ENCODE measurements at regions not wholly inside any gene's neighbourhood (a gene's known extent, or its start where the extent isn't known, plus 50 kb on each side); places are given as distances from the start of the nearest gene placed in this dataset.
"Not testable (repeated sequence)": the region's sequence is repeated elsewhere in the genome, so short reads cannot be mapped to it uniquely, and the experiment has no call there.

DNA sequence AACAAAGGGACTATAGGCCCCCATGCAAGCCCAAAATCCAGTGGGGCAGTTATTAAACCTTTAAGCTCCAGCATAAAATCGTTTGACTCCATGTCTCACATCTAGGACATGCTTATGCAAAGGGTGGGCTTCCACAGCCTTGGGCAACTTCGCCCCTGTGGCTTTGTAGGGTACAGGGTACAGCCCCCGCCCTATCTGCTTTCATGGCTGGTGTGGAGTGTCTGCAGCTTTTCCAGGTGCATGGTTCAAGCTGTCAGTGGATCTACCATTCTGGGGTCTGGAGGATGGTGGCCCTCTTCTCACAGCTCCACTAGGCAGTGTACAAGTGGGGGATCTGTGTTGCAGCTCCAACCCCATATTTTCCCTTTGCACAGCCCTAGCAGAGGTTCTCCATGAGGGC lies 559.8 kb upstream of the TECRL start:
- no peak for DNase-seq (ENCODE audit: low read depth, low spot score)

DNA sequence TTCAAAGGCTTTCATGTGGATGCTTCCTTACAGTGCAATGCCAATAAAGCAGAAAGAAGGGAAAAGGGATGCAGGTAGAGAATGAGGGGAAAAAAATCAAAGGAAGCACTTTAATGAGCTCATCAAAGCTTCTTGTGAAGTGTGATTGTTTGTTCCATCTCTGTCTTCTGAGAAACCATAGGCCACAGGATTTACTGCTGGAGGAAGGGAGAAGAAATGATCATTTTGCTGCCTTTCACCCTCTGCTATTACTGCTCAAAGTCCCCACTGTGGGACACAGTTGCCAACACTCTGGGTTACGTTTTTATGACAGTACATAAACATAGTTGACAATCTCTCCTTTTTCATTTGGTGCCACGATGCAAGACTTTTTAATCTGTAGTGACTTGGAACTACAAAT lies 558.0 kb upstream of the TECRL start:
- DNase-seq (ENCODE audit: low read depth, low spot score): no peak

DNA sequence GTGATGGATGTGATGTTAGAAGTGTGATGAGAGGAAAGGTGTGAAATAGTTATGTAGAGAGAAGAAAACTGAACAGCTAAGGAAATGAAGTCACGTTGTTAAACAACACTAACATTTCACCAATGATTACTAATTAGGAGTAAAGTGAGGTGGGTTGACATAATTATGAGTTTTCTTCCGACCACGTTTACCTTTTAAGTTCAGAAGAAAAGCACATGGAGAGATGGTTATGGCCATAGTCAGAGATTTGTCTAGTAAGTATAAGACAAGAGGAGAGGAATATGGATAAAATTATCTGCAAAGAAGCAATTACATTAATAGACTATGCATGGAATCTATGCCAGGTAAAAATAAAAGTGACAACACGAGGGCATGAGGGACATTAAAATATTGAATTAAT lies 551.3 kb upstream of the TECRL start:
- no peak for DNase-seq (ENCODE audit: low read depth, low spot score)

DNA sequence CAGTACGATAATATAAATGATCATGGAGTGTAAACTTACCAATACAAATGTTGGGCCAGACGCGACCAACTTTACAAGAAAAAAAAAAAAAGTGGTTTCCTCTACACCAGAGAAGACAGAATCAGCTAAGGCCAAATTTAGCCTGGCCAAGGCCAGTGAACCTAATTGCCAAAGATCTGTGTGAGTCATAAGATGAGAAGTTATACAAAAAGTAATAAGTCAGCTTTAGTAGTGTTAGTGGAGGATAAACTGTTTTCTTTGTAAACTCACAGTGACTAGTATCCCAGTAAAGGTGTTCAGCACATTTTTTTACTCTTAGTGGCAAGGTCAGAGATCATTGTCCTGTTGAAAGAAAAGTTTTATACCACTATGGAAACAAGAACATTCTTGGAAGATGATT lies 531.4 kb upstream of the TECRL start:
- DNase-seq (ENCODE audit: low read depth, low spot score): no peak

DNA sequence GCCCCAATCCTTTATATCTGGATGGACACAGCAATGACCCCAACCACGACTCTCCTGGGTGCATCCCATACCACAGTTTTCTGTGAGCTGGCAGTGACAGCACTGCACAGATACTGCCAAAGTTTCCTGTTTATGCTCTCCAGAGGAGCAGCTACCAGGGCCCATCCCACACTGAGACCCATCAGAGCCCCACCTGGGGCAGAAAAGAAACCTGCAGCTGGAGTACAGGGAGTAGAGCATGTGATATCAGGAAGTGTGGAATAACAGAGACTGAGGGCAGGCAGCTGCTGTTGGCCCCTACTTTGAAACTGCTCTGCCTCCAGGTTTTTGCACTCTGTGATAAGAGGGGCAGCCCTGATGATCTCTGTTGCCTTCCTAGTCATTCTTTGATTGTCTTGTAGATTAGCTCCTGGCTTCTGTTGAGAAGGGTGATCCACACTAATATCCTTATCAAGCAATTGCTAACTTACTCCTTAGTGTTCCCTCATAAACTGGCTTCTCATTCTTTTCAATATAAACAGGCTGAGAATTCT lies 526.3 kb upstream of the TECRL start:
- DNase-seq (ENCODE audit: low read depth, low spot score): no peak

DNA sequence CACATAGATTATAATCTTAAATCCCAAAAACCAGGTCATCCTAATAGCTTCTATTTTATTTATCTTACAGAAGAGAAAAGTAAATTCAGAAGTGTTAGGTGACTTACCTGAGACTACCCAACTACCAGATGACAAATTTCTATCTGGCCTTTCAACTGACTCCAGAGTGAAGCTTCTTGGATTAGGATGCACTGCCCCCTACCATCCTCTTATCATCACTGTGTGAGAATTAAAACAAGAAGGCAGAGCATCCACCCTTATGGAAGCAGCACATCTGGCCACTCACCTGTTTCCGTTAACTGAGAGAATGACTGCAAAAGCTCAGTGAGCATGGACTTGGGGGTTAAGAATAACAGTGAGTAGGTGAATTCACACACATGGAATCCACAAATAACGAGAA lies 502.6 kb upstream of the TECRL start:
- no peak for DNase-seq (ENCODE audit: low read depth, low spot score)

DNA sequence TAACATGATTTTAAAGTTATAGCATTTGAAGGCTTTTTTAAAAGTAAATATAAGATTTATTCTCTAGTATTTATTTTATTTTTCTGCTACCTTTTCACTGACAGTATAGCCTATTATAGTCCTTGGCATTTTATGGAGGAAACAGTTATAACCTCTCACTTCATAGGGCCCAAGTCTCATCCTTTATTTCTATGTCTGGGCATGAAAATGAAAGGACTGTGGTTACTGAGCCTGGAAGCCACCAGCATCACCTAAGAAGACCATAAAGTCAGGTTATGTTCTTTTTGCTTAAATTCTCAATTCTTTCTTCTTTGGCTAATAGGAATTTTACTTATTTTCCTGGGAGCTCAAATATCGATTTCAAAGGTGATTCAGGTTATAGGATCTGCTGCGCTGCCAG lies 494.7 kb upstream of the TECRL start:
- DNase-seq (ENCODE audit: low read depth, low spot score): no peak

DNA sequence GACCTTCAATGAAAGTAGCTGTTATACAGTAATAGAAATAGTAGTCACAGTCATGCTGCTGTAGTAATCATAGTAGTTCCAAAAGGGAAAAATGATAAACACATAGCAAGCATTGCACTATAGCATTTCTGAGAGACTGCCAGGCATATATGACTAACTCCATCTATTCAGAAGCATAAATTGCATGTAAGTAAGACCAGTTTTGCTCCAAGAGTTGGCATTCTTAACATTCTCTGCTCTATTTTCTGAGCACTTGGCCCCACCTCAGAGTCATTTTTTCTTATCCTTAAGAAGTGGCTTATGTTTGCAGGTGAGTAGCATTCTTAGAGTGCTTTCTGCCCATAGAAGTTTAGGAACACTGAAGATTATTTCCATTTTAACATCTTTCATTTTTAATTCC lies 490.3 kb upstream of the TECRL start:
- no peak for DNase-seq (ENCODE audit: low read depth, low spot score)

DNA sequence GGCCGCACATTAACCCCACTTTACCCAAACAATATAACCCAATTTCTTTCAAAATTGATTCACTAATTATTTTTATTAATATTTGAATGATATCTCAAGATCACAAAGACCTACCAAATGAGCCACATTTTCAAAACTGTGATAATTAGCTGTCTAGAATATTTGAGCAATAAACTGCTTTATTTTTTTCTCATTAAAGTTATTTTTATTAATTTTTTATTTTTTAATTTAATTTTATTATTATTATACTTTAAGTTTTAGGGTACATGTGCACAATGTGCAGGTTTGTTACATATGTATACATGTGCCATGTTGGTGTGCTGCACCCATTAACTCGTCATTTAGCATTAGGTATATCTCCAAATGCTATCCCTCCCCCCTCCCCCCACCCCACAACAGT lies 489.8 kb upstream of the TECRL start:
- DNase-seq (ENCODE audit: low read depth, low spot score): not testable (repeated sequence)

DNA sequence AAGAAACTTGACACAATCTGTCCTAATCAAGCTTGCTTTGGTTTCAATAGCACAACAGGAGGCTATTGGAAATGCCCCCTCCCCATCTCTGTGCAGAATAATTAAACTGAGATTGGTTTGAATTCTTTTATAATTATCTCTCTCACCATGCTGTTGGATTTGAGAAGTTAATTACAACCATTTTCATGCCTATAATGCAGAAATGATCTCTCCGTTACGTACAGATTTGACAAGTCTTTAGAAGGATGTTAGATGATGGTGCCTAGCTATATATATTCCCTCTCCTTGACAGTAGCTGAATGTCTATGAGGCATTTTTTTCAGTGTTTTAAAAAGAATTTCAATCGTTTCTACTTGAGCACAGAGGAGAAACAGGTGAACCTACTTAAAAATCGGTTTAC lies 488.4 kb upstream of the TECRL start:
- no peak for DNase-seq (ENCODE audit: low read depth, low spot score)

DNA sequence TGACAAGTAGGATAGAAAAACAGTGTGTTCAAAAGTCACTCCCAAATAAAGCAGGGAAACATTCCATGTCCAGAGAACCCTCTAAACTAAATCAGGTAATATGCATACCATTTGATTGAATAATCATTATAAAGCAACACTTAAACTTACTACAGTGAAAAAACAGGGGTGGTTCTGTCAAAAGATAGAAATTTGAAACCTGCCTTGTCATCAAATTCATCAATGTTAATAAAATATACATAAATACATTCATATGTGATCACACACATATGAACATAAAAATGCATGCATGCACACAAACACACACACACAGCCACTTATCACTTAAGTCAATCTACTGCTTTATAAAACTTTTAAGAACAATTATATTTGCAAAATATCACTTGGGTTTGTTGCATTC lies 485.8 kb upstream of the TECRL start:
- DNase-seq (ENCODE audit: low read depth, low spot score): no peak

DNA sequence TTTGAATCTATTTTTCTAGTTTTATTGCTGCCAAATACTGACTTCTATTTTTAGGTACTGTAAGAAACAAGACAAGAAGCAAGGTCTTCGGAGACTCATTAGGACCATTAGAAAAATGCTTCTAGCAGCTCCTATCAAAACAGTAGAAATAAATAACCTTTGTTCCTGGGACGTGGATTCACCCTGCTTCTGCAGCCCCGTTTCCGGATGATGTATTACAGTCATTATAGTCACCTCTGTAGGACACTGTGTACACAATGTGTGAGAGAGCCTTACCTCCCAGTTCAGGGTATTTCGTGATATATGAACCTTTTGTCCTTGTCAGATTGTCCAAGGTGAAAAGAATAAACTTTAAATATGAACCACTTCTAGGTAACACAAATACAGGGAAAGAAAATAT lies 484.0 kb upstream of the TECRL start:
- no peak for DNase-seq (ENCODE audit: low read depth, low spot score)

DNA sequence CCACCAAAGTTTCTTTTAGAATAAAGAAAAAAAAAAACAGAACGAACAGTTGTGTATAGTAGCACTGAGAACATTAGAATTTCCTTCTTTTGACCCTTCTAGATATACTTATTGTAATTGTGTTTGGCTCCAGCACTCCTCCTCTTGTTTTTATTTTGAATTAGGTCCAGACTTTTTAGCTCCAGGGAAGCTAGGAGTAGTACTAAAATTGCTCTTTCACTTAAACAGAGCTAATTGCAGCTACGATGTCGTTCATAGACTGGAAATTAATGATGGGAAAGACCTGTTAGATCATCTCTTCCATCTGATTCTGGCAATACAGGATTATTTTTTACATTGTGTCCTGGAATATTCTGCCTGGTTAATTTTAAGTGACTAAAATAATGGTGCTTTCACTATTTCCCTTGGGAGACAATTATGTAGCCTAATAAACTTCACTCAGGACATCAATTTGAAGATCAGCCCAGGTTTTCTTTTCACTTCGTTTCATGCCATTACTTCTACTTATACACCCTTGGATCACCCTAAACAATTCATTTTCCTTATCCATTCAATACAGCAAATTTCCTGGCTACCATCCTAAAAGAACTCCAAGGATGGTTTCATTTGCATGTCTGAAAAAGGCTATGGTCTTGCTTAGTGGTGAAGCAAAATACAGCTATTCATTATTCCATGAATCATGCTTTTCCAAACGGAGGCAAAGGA lies 480.8 kb upstream of the TECRL start:
- no peak for DNase-seq (ENCODE audit: low read depth, low spot score)

DNA sequence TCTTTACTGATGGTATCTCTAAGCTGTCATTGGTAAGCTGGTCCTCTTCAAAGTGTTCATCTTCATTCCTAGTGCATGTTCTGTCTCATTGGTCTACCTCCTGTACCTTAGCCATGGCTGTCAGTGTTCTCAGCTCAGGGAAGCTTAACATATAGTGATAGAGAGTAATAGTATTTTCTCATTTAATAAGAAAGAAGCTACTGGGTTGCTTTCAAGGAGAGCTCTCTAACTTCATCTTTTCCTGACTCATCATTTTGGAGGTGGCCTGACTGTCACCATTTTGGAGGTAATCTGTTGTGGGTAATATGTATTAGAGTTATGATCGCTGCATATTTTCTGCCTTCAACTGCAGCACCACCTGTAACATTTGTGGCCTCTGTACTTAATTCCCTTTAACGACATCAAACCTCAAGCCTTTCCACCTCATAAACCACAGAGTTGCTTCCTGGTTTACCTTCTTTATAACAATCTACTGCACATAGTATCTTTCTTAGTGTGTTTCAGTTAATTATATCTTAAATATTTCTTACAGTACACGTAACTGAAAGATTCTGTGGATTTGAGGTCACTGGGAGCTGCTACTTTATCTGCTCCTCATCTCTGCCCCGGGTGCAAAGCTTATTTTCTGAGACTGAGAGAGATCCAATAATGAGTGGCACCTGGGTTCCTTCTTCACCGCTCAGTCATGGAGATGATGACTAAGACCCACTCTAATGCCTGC lies 474.0 kb upstream of the TECRL start:
- no peak for DNase-seq (ENCODE audit: low read depth, low spot score)

DNA sequence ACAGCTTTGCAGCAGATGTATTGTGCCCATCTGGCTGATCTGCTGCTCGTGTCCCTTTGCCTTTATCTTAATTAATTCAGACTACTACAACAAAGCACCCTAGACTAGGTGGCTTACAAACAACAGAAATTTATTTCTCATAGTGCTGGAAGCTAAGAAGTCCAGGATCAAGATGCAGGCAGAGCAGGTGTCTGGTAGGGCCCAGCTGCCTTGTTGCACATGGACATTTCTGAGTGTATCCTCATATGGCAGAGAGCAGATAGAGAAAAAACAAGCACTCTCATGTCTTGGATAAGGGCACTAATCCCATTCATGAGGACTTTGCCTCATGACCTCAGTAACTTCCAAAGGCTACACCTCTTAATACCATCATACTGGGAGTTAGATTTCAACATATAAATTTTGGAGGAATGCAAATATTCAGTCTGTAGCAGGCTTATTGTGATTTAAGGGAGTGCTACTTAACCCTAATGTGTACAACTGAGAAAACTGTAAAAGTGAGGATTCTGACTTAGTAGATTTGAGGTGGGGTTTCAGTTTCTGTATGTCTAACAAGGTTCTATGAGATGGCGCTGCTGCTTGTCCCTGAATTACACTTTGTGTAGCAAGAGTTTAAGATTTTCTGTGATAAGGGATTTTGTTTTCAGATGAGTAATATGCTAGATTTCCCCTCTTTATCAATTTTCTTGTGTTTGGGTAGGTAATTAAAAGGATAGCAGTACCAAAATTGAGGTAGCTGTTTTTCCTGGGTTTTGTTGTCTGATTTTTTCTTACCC lies 473.2 kb upstream of the TECRL start:
- DNase-seq (ENCODE audit: low read depth, low spot score): no peak

DNA sequence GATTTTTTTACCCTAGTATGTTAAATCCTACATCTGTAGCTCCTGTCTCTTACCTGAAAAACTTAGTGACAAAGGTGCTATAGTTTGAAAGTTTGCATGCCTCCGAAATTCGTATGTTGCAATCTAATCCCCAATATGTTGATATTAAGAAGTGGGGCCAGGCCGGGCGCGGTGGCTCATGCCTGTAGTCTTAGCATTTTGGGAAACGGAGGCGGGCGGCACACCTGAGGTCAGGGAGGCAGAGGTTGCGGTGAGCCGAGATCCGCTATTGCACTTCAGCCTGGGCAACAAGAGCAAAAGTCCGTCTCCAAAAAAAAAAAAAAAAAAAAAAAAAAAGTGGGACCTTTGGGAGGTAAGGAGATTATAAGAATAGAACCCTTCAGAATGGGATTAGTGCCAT lies 471.3 kb upstream of the TECRL start:
- no peak for DNase-seq (ENCODE audit: low read depth, low spot score)

DNA sequence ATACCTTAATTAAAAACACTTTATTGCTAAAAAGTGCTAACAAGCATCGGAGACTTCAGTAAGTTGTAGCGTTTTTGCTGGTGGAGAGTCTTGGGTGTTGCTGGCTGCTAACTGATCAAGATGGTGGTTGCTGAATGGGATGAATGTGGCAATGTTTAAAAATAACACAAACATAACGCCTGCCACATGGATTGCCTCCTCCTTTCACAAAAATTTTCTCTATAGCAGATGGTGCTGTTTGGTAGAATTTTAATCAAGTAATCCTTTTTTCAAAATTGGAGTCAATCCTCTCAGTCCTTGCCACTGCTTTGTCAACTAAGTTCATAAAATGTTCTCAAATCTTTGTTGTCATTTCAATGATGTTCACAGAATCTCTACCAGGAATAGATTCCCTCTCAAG lies 466.8 kb upstream of the TECRL start:
- no peak for DNase-seq (ENCODE audit: low read depth, low spot score)

DNA sequence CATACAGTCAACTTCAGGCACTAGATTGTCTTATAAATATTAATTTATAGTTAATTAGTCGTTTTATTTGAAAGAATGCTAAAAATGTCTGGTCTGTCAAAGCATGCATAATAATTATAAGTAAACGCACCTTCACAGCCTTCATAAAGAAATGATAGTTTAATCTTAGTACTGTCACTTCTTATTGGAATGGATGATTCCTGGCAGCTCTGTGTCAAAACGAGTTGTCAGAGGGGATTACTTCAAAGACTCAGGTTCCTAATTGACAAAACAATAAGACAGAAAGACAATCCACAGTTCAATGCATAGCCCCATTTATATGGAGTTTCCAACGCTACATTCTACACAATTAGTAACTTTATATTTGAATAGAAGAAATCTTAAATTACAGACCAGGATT lies 461.3 kb upstream of the TECRL start:
- DNase-seq (ENCODE audit: low read depth, low spot score): no peak

DNA sequence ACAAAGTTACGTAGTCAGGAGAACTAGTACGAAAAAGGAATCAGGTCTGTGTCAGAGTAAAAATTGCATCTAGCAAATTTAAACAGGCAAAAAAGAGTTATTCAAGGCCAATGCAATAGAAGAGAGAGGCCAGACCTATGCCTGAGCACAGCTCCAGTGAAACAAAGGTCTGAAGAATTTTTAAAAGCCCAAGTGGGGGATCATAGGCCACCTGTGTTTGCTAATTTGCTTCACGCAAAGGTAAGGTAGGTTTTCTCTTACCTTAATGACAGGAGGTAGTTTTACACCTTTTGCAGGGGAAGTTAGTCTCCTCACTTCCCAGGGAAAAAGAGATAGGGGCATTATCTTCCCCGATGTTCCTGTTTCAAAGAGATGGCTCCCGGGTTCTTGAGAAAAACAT lies 448.6 kb upstream of the TECRL start:
- no peak for DNase-seq (ENCODE audit: low read depth, low spot score)

DNA sequence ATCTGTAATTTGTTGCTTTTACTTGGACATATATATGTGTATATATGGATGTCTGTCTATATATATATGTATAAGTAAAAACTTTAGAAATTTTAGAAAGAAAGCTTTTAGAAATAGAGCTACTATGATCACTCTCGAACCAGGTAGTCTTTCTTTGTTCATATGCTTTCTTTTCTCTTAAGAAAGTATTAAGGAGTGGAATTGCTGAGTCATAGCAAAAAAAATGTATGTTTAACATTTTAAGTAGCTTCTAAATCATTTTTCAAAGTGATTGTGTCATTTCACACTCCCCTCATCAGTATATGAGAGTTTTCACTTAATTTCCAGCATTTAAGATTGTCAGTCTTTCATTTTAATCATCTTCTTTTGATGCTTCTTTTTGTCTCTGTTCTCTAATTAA lies 447.9 kb upstream of the TECRL start:
- DNase-seq (ENCODE audit: low read depth, low spot score): no peak

DNA sequence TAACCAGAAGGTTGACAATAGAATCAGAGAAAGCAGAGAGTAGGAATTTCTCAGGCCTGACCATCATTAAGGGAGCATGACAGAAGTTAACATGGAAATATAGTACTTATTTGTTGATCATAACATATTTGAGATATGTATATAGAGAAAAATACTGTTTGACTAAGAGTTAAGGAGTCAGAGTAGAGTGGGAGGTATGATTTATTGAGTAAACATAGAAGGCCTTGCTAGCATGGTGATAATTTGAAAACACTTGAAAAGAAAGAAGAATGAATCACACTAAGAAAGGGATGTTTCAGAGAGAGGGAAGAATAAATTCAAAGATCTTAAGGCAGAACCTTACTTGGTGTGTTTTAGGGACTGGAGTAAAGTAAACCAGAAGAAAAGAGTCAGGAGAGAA lies 437.2 kb upstream of the TECRL start:
- no peak for DNase-seq (ENCODE audit: low read depth, low spot score)

DNA sequence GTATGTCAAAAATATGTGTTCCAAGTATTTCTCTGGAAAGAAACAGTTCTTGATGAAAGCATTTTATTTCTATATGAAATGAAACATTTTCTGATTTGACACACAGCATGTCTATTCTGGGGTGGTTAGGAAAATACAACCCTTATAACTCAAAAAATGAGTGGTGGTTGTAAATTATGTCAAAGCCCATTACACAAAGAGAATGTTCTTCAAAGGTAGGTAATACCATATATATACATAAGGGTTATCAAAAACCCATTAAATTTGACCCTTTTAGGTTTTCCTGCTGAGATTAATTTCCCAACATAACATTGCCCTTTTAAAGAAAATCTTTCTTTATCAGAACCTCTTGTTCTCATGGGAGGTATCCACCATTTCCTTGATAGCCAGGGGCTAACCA lies 420.5 kb upstream of the TECRL start:
- no peak for DNase-seq (ENCODE audit: low read depth, low spot score)

DNA sequence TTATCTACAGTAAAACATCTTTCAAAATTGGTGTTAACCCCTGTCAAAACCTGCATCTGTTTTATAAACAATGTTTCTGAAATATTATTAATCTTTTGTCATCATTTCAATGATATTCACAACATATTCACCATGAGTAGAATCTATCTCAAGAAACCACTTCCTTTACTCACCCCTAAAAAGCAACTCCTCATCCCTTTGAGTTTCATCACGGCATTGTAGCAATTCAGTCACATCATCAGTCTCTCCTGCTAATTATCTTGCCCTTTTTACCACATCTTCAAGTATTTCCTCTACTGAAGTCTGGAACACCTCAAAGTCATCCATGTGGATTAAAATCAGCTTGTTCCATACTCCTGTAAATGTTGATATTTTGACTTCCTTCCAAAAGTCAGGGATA lies 415.3 kb upstream of the TECRL start:
- DNase-seq (ENCODE audit: low read depth, low spot score): no peak
